Jurkat, Clone E6-1 (cell line): ENCODE measurements at regions not wholly inside any gene's neighbourhood (a gene's known extent, or its start where the extent isn't known, plus 50 kb on each side); places are given as distances from the start of the nearest gene placed in this dataset.

Source experiments
- DNase-seq: peaks from one replicate; pipeline ENCODE4 v3.0.0-alpha.2; 2011; ENCODE audit warnings: low read depth, low spot score
- H3K4me3 ChIP-seq: 2 replicates; pipeline ENCODE4 v1.5.1; 2011; ENCODE audit warnings: mild to moderate bottlenecking, low read length, control low read depth, moderate library complexity

DNA sequence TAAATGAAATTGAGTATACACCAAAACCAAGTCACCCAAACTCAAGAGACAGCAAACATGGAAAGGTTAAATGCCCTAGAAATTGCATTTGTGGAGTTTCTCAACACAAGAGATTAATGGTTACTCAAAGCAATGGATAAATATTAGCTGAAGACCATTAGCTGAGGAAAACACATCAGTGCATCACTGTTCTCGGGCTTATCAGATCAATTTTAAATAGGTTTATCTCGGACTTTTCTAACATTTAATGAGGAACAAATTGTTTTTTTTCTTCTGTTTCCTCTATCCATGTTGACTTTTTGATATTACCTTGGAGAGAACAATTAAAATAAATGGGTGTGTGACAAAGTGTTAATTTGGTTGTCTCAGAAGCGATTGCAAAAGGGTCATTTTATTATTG lies 105.4 kb upstream of the PIK3C3 start:
- no peak overlapping the region for H3K4me3 ChIP-seq
- no peak for DNase-seq

DNA sequence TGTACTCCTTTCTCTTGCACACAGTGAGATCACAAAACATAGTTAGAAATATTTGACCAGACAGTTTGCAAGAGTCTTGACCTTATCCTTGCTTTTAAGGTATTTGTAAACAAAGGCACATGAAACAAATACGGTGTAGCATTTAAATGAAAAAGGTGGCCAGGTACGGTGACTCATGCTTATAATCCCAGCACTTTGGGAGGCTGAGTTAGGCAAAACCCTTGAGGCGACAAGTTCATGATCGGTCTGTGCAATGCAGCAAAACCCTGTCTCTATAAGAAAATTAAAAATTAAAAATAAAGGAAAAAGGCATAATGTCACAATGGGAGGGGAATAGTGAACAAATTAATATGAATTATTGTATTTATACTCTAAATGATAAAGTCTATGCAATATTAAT lies 109.5 kb upstream of the PIK3C3 start:
- no peak overlapping the region for H3K4me3 ChIP-seq
- DNase-seq: no peak

DNA sequence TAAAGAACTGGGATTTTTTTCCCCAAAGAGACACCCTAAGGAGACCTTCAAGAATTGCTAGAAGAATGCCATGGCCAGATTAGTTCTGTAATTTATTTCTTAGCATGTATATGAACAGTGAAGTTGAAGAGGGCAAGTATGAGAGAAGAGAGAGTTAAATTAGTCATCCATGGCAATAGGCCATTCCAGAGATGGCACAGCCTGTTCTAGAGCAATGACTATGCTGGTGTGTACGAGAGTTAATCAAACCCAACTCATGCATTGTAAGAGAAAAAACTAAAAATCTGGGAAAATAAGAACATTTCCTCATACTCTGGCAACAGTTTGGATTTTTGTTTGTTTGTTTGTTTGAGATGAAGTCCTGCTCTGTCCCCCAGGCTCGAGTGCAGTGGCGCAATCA lies 112.1 kb upstream of the PIK3C3 start:
- no peak overlapping the region for H3K4me3 ChIP-seq
- DNase-seq: no peak

DNA sequence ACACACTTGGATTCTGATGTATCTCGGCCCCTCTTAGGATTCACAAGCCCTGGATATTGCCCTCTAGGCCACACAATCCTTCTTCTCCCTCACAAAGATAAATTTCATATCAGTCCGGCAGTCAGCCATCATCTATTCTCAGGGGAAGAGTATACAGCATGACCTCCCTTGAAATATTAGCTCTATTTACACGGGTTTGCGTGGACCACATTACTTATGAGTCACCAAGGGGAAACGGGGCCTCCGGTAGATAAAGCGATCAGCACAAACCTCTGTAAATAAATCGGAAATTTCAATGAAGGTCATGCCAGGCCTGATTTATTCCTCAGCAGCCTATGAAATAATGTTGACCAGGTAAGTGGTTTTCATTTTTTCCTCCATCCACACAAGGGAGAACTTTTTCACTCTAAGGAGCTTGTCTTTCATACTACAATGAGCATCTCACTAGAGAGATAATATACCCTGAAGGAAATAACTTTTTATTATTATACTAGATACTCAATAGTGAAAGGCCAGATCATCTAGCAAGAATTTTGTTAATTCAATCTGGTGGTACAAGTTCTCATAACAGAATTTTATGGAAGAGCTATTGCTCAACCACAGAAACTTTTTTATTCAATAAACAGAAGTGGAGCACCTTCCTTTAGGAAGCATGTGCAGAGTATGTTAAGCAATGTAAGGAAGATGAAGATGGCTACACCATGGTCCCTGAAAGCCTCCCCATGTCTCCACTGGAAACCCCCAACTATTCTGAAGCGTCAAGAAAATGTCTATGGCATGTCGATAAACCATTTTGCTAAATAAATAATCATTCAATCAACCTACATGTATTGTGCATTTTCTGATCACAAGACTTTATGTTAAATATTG lies 125.2 kb upstream of the PIK3C3 start:
- no peak for DNase-seq

DNA sequence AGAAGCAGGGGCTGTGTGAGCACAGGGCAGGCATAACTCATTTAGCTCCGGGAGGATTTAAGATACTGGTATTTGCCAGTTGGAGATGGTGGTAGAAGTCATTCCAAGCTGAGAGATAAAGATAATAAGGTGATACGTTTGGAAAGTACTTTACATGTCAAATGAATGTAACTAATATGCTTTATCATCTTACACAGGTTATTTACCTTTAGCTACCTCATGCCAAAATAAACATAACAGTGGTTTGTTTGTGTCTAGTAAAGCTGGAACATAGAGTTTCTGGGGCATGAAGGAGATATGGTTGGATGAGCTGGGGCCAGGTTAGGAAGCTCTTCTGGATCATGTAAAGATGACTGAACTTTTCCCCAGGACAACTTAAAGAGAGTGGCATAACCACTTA lies 126.9 kb upstream of the PIK3C3 start:
- DNase-seq: no peak
- H3K4me3 ChIP-seq: no peak overlapping the region

More for the DNA sequence above, 125.2 kb upstream of the PIK3C3 start:
- no peak overlapping the region for H3K4me3 ChIP-seq

DNA sequence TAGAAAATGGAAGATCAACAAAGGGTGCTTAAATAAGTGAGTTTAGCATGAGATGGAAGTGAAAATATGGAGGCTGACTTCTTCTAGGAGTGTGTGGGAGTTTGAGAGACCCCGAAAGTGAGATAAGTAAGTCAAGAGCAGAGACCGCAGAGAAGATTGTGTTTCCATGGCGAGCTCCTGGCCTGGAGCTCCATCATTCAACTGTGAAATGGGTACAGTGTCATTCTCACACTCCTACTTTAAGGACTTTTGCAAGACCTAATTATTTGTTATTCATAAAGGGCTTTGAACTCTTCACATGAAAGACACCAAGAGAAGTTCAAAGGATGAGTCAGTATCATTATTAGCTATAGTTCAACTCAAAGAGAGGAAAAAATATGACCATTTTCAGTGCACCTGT lies 134.2 kb upstream of the PIK3C3 start:
- no peak overlapping the region for H3K4me3 ChIP-seq
- no peak for DNase-seq

DNA sequence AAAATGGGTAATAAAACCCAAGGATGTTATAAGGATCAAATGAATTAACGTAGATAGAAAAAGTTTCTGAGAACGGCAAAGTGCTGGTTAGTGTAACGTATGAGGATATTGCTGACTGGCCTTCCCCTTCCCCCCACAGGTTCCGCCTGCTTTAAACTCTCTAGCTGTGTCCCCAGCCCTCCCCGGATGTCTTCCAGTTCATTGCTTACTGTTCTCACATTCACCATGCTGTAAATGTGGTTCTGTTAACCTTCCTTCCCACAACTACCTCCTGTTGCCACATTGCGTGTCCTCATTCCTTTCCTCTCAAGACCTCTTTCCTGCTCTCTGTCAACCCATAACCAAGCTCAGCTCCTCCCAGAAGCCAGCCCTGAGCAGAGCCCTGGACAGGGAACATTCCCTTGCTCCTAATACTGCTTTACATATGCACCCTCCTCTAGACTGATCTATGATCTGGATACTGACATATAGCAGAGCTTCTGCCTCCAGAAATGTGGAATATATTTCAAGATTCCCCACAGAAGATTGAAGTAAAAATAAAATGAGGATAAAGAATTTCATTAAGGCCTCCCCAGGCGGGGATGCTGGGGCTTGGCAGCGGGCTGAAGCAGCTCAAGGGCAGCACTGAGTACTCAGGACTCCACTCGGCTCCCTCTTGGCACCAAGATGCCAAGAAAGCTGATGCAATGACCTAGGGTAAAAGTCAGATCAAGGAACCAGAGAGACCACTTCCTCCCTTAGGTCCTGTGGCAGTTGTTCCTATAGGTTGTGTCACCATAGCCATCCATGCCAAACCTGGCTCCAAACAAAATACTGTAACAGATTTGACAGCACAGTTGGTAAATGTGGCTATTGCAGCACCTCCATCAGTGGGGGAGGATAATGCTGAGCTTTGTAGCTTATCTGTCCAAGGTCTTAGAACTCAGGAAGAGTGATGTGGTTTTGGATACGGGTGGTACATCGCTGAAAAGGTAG lies 136.4 kb upstream of the PIK3C3 start:
- peak; percentile 20 for DNase-seq
- H3K4me3 ChIP-seq: no peak overlapping the region

DNA sequence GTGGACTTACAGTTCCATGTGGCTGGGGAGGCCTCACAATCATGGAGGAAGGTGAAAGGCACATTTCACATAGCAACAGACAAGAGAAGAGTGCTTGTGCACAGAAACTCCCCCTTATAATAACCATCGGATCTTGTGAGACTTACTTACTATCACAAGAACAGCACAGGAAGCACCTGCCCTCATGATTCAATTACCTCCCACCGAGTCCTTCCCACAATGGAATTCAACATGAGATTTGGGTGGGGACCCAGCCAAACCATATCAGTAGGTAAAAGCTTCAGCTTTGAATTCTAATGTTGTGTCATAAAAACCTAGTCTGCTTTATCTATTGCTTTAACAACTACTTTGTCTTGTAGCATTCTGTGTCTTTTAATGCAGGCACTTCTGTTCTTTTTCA lies 140.4 kb upstream of the PIK3C3 start:
- peak; percentile 17 for DNase-seq
- H3K4me3 ChIP-seq: no peak overlapping the region

DNA sequence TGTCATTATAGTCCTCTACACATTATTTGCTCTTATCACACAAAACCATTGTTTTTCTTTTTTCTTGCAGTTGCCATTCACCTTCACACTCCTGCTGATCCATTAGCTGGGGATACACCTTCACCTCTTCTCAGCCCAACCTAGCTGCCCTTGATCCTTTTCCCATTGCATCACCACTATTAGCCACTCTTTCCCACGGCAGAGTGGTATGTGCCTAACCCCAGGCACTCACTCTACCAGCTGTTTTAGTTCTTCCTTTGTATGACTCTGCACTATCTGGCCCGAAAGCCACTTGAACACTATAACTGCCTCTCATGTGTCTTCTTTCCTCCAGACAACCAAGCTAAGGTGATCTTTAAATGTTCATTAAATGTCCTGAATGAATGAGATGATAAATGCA lies 145.4 kb upstream of the PIK3C3 start:
- DNase-seq: no peak
- no peak overlapping the region for H3K4me3 ChIP-seq

DNA sequence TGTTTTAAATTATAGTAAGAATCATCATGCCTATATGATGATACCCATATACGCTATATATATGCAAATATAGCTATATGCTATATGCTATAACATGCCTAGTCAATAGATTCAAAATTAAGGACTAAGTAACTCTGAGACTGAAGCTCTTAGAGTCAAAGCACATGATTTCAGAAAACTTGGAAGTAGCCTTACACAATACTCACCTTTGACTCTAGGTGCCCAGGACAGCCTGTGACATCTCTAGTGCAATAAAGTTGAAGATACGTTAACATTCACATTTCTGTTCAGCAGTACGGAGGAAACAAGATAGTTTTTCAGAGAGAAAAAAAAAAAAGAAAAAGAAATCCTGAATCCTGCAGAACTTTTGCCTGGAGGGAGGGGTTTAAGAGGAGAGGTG lies 149.7 kb upstream of the PIK3C3 start:
- DNase-seq: no peak
- H3K4me3 ChIP-seq: no peak overlapping the region

DNA sequence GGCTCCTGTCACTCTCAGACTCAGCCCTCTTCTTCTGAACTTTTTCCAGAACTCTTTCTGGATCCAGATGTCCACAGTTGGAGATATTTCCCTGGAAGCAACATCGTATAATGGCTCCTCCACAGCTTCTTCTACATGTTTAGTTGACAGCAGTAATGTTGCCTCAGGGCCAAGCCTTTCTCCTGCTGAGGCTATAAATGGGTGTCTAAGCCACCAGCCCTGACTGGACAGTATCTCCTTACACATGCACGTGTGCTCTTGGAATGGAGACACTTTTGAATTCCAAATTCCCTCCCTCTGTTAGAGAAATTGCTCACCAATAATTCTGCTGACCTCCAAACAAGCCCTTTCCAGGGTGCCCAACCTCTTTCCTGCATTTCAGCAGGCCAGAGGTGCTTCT lies 156.2 kb upstream of the PIK3C3 start:
- H3K4me3 ChIP-seq: no peak overlapping the region
- DNase-seq: no peak

DNA sequence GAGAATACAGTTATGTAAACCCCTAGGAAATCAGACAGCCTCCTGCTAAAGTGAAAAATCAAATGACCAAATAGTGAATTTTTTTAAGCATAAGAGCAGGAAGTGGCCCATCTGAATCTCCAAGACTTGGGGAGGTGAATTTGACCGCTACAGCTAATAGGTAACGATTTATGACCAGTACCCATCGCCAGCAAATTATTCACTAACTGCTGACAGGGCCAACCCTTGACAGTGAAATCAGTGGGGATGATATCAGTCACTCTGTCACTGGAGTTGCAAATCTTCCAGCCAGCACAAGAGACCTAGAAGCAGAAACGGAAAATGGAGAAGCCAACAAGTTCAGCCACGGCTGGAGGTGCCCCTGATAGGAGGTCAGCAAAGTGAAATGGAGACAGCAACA lies 164.3 kb upstream of the PIK3C3 start:
- no peak for DNase-seq
- no peak overlapping the region for H3K4me3 ChIP-seq

DNA sequence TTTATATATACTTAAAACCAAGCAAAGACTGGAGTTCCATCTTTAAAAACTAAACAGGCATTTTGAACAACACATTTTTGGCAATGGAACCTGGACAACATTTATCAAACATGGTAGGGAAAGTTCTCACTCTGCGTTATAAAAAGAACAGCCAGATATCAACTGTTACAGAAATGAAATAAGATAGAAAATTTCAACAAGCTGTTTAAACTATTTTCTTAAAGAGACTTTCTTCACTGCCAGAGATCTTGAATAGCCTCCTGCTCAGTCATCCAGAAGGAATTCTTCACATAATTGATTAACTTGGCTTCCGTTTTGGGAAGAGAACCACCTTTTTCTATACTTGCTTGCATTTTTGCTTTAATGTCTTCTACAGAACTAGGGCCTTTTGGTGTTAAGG lies 166.0 kb upstream of the PIK3C3 start:
- H3K4me3 ChIP-seq: no peak overlapping the region
- no peak for DNase-seq

DNA sequence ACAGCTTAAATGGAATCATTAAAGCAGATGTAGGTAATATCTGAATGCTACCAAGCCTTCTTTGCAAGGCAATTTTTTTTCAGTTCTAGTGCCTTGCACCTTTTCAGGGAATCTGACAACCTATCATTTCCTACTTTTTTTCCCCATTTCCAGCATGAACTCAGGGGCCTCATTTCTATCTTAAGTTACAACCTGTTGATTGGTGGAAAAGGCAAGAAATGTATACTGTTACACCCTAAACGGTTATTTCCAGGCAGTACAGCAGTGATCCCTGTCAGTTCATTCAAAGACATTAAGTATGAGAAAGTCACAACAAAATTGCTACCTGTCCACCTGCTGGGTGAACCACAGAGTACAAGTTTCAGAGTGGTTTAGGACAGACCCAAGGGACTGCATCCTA lies 171.2 kb upstream of the PIK3C3 start:
- H3K4me3 ChIP-seq: no peak overlapping the region
- DNase-seq: no peak

DNA sequence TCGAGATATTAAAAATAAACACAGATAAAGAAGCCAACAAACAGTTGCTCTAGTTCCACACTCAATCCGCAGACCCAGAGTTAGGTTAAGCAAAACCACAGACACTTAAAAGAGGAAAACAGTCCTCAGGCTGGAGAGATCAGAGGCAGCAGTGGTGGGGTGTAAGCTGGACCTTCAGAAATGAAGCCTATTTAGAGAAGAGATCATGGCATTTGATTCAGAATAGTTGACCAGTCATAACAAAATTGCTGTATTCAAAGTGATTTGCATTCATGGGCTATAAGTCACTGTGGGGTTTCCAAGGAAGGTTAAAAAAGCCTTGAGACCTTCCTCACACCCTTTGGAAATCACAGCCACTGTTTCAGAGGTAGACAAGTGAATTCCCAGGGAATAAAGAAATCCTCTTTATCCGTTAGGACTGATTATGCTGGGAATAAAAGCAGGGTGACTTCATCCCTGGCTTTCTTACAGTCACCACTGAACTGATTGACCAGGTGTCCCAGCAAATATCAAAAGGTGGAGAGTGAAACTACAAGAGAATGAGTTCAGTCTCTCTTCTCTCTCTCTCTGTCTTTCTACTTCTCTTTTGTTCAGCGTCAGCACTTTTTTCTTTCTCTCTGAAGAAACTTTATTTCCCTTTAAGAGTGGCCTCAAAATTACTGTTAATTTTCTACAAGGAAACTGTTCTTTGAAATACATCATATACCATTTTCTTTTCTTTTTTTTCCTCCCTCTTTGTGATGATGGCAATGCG lies 171.8 kb upstream of the PIK3C3 start:
- DNase-seq: no peak
- no peak overlapping the region for H3K4me3 ChIP-seq

DNA sequence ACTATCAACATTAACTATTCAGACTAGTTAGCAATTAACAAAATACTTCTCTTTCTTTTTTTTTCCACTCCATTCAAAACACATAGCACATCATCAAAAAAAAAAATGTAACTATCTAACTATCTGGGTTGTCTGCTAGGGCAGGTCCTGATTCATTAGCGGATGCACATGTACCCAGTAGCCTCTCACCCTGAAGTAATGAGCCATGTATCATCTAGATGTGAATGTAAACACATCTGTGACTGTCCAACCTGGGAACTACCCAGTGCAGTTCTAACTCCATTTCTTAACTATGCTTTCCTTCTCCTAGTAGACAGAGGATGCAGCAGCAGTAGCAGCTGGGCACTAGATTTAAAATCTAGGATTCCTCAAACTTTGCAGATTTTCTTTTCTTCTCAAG lies 183.1 kb upstream of the PIK3C3 start:
- no peak overlapping the region for H3K4me3 ChIP-seq
- DNase-seq: no peak

DNA sequence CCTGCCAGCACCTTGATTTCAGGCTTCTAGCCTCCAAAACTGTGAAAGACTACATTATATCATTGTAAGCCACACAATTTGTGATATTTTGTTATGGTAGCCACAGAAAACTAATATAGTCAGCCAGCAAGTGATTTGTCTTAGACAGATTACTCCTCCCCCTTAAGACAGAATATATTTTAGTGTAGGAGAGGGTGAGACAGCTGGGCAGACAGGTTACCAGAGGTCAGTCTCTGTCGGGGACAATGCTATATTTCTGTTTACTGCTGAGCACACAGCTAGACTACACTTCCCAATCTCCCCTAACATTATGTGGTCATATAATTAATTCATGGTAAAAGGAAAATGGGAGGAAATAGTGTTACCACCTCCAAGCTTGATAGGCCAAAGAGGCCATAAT lies 185.8 kb upstream of the PIK3C3 start:
- H3K4me3 ChIP-seq: no peak overlapping the region
- no peak for DNase-seq

DNA sequence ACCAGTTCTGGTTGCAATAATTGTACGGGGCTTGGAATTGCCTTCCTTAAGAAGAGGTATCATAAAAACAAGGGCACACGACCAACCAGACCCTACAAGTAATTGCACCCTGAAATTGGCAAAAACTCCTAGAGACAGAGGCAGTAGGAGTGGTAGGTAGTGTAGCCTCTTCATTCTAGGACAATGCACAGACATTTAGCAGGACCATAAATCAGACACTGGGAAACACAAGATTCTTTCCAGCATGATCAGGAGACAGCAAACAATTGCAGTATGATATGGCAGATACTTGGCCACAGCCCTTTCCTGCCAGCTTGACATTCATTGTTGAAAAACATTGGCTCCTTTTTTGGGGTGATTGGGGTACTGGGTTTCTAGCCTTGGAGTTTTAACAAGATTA lies 186.6 kb upstream of the PIK3C3 start:
- no peak for DNase-seq
- H3K4me3 ChIP-seq: no peak overlapping the region

DNA sequence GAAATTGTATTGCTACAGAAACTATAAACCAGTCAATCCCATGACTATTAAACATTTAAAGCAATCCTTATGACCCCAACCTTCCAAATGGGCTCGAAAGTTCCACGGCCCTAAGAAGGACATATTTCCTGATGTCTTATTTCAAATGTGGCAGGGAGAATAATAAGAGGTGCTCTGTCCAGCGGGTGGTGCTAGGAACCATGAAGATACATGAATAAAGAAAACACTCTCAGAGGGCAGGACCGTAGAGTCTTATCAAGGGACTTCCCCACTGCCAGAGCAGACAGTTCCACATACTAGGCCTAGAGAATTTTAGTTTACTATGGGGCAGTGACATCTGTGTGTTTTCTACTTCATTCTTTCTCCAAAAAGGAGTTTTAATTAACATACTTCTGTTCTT lies 187.1 kb upstream of the PIK3C3 start:
- no peak for DNase-seq
- H3K4me3 ChIP-seq: no peak overlapping the region

DNA sequence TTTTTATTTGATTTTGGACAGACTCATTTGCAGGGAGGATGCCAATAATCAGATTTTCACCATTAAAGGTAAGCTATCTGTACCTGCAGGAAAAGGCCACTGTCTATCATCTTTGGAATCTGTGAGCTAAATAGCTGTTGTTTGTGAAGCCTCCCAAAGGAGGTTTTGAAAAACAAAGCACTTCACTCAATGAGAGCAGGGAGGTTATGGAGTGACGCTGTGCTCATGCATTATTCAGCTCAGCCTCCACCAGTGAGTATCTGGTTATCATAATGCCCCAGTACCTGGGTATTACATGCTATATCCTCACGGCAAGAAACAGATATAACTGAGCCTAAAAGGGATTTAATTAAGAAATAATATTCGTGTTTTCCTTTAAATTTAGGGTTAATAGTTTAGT lies 189.6 kb upstream of the PIK3C3 start:
- no peak for DNase-seq
- no peak overlapping the region for H3K4me3 ChIP-seq
